Thoracic aorta (tissue), 2 donors: ENCODE measurements at regions not wholly inside any gene's neighbourhood (a gene's known extent, or its start where the extent isn't known, plus 50 kb on each side); places are given as distances from the start of the nearest gene placed in this dataset.
"Not testable (repeated sequence)": the region's sequence is repeated elsewhere in the genome, so short reads cannot be mapped to it uniquely, and the experiment has no call there.

ENCODE experiments used
- ATAC-seq: fragments of 150-250 bp; one replicate; pipeline ENCODE4 v1.8.0; 2017; ENCODE audit warnings: low read depth; ENCODE audit not compliant: insufficient number of reproducible peaks, low FRiP score
- DNase-seq: peaks from one replicate; pipeline ENCODE4 v3.0.0-alpha.2; 2020; ENCODE audit warnings: low spot score
- H3K27ac ChIP-seq, 2 donors: fragments of 200-600 bp; sonication (generic); 1 replicate in 1 of 2; 2 replicates in 1 of 2; pipeline ENCODE4 v1.5.1; 2016; ENCODE audit warnings: mild to moderate bottlenecking in 2 of 2, moderate library complexity in 2 of 2
- H3K27me3 ChIP-seq: fragments of 200-600 bp; sonication (generic); replicated peaks from 2 replicates; pipeline ENCODE4 v1.6.0; 2016; ENCODE audit warnings: mild to moderate bottlenecking; ENCODE audit not compliant: insufficient read depth
- H3K36me3 ChIP-seq: fragments of 200-600 bp; sonication (generic); one replicate; pipeline ENCODE4 v1.5.1; 2016
- H3K4me1 ChIP-seq, 2 donors: fragments of 200-600 bp; sonication (generic); 1 replicate in 1 of 2; 2 replicates in 1 of 2; pipeline versions ENCODE4 v1.5.1 to v1.6.0; 2016; ENCODE audit warnings: low read depth in 2 of 2, mild to moderate bottlenecking in 1 of 2; ENCODE audit not compliant: control insufficient read depth in 1 of 2
- H3K4me3 ChIP-seq: fragments of 200-600 bp; sonication (generic); 2 replicates; pipeline ENCODE4 v1.5.1; 2016; ENCODE audit warnings: mild to moderate bottlenecking
- H3K9me3 ChIP-seq: fragments of 200-600 bp; sonication (generic); 2 replicates; pipeline ENCODE4 v1.5.1; 2016
- CTCF ChIP-seq: fragments of 200-600 bp; sonication (generic); IDR thresholded peaks from one replicate; pipeline ENCODE4 v1.5.1; 2019; ENCODE audit warnings: antibody characterized with exemption

- Histone ChIP-seq H3K4me3 (no peak overlapping the region), H3K27me3 (no peaks in the 10 kb centered on the region), H3K9me3 (no peaks in the 10 kb centered on the region), H3K4me1 (no peaks in the 10 kb centered on the region), H3K36me3 (no peaks in the 10 kb centered on the region), H3K27ac (no peak overlapping the region)
- DNase-seq (no peak), ATAC-seq (no peak)
- TF ChIP-seq CTCF = no peak
Observed at GRCh38 chr14:23750357-23750756, 114.2 kb downstream of the DHRS2 start.

GRCh38 chr14:23751616-23752015 lies 115.5 kb downstream of the DHRS2 start:
- no peak for TF ChIP-seq CTCF
- no peaks in the 10 kb centered on the region for H3K9me3 ChIP-seq
- no peak overlapping the region for H3K4me3 ChIP-seq
- no peak for DNase-seq
- H3K36me3 ChIP-seq = no peaks in the 10 kb centered on the region
- no peak overlapping the region for H3K27ac ChIP-seq
- no peaks in the 10 kb centered on the region for H3K27me3 ChIP-seq
- no peak for ATAC-seq
- H3K4me1 ChIP-seq = no peaks in the 10 kb centered on the region

DNA sequence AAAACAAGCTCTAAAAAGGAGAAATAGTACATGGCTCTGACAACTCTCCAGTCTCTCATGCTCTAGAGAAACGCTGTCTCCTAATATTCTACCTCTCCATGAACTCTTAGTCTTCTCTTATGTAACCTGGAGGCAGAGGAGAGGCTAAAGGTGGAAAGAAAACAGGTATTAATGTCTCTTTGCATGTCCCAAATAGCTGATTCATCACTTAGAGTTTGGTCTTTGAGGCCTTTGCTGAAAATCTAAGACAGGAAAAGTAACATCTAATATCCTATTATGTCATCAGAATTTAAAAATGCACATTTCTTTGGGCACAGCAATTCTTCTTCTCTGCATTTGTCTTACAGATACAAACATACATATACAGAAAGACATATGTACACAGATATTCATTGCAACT lies 127.2 kb downstream of the DHRS2 start:
- Histone ChIP-seq H3K4me1 (no peaks in the 10 kb centered on the region), H3K27me3 (no peaks in the 10 kb centered on the region), H3K9me3 (no peaks in the 10 kb centered on the region), H3K36me3 (no peaks in the 10 kb centered on the region), H3K27ac (no peak overlapping the region), H3K4me3 (no peak overlapping the region)
- no peak for DNase-seq
- no peak for ATAC-seq
- TF ChIP-seq CTCF = no peak

GRCh38 chr14:23766737-23767401 lies 130.7 kb downstream of the DHRS2 start:
- Histone ChIP-seq H3K4me1 (no peaks in the 10 kb centered on the region), H3K4me3 (no peak overlapping the region), H3K27ac (no peak overlapping the region), H3K27me3 (no peaks in the 10 kb centered on the region), H3K36me3 (no peaks in the 10 kb centered on the region), H3K9me3 (no peaks in the 10 kb centered on the region)
- TF ChIP-seq CTCF = no peak
- DNase-seq = no peak
- no peak for ATAC-seq

DNA sequence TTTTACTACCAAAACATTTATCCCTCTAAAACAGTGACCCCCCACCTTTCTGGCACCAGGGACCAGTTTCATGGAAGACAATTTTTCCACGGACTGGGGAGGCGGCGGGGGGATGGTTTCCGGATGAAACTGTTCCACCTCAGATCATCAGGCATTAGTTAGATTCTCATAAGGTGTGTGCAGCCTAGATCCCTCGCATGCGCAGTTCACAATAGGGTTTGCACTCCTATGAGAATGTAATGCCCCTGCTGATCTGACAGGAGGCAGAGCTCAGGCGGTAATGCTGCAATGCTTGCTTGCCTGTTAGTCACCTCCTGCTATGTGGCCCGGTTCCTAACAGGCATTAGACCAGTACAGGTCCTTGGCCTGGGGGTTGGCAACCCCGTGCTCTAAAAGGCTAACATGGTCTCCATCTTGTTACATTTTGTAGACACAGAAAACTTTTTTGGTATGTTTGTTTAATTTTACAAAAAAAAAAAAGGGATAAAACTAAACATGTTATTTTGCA lies 133.1 kb downstream of the DHRS2 start:
- H3K36me3 ChIP-seq = not testable (repeated sequence)

DNA sequence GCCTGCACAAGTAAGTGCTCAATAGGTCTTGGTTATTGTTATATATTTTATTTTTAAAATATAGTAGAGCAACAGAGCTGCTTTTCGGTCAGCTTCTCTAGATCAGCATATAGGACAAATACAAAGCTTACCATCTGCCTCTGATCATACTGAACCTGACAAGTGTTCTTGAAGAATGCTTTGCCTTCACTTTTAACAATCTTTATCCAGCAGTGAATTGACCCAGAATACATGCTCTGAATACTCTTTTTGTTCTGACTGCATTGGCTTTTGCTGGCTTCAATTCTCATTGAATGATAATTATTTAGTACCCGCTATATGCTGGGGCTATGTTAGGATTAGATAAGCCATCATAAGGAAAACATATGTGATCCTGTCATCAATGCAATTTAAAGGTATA lies 137.8 kb downstream of the DHRS2 start:
- ATAC-seq (no peak), DNase-seq (no peak)
- Histone ChIP-seq H3K4me3 (no peak overlapping the region), H3K36me3 (no peaks in the 10 kb centered on the region), H3K9me3 (no peaks in the 10 kb centered on the region), H3K27ac (no peak overlapping the region), H3K27me3 (no peaks in the 10 kb centered on the region), H3K4me1 (no peaks in the 10 kb centered on the region)
- no peak for TF ChIP-seq CTCF

More for the DNA sequence above, 133.1 kb downstream of the DHRS2 start:
- ATAC-seq, H3K4me3 ChIP-seq, H3K4me1 ChIP-seq, H3K27ac ChIP-seq, DNase-seq, H3K27me3 ChIP-seq, H3K9me3 ChIP-seq: not testable (repeated sequence)
